OCI-LY3 (cell line): ENCODE measurements at regions not wholly inside any gene's neighbourhood (a gene's known extent, or its start where the extent isn't known, plus 50 kb on each side); places are given as distances from the start of the nearest gene placed in this dataset.

Experiments used
- H2AFZ ChIP-seq: fragments of 200-600, 300-600 bp; shearing (Covaris generic); 2 replicates; pipeline ENCODE4 v1.6.0; 2014; ENCODE audit warnings: antibody characterized with exemption, low read depth, low read length
- H3K27ac ChIP-seq: fragments of 200-600, 300-600 bp; sonication (generic); 2 replicates; pipeline ENCODE4 v1.5.1; 2014; ENCODE audit warnings: mild to moderate bottlenecking, low read length, moderate library complexity, mixed read lengths
- H3K27me3 ChIP-seq: fragments of 200-600, 300-600 bp; sonication (generic); 2 replicates; pipeline ENCODE4 v1.6.1; 2014; ENCODE audit warnings: low read depth, low read length, mixed read lengths
- H3K36me3 ChIP-seq: fragments of 200-600, 300-600 bp; sonication (generic); replicated peaks from 2 replicates; pipeline ENCODE3; 2014; ENCODE audit warnings: low read depth, low read length, mixed read lengths
- H3K4me1 ChIP-seq: fragments of 300-600, 200-600 bp; sonication (generic); 2 replicates; pipeline ENCODE4 v1.6.1; 2014; ENCODE audit warnings: low read length, mixed read lengths
- H3K4me2 ChIP-seq: fragments of 200-600, 300-600 bp; sonication (generic); 2 replicates; pipeline ENCODE4 v1.6.1; 2014; ENCODE audit warnings: low read length, mixed read lengths
- H3K4me3 ChIP-seq: fragments of 300-600, 200-600 bp; sonication (generic); 2 replicates; pipeline ENCODE4 v1.5.1; 2014; ENCODE audit warnings: antibody characterized with exemption, mild to moderate bottlenecking, low read length, moderate library complexity
- H3K79me2 ChIP-seq: fragments of 300-600, 200-600 bp; shearing (Covaris generic); 2 replicates; pipeline ENCODE4 v1.6.1; 2014; ENCODE audit warnings: mild to moderate bottlenecking, low read length, mixed read lengths
- H3K9ac ChIP-seq: fragments of 300-600, 200-600 bp; shearing (Covaris generic); 2 replicates; pipeline ENCODE4 v1.6.0; 2014; ENCODE audit warnings: mild to moderate bottlenecking, low read length, moderate library complexity
- H3K9me3 ChIP-seq: fragments of 200-600, 300-600 bp; shearing (Covaris generic); 2 replicates; pipeline ENCODE4 v1.6.1; 2014; ENCODE audit warnings: low read length, mixed read lengths; ENCODE audit not compliant: insufficient read depth
- H4K20me1 ChIP-seq: fragments of 200-600, 300-600 bp; sonication (generic); 2 replicates; pipeline ENCODE4 v1.6.1; 2016; ENCODE audit warnings: low read length, mixed read lengths; ENCODE audit not compliant: insufficient read depth
- CTCF ChIP-seq: fragments of 200-600, 300-600 bp; sonication (generic); IDR thresholded peaks from 2 replicates; pipeline ENCODE4 v1.5.1; 2014; ENCODE audit warnings: antibody characterized with exemption, low read length, low read depth
- EZH2phosphoT487 ChIP-seq: fragments of 200-600 bp; shearing (Covaris generic); IDR thresholded peaks from 2 replicates; pipeline ENCODE4 v1.6.1; 2018; ENCODE audit warnings: antibody characterized with exemption, mixed run types, low read depth

DNA sequence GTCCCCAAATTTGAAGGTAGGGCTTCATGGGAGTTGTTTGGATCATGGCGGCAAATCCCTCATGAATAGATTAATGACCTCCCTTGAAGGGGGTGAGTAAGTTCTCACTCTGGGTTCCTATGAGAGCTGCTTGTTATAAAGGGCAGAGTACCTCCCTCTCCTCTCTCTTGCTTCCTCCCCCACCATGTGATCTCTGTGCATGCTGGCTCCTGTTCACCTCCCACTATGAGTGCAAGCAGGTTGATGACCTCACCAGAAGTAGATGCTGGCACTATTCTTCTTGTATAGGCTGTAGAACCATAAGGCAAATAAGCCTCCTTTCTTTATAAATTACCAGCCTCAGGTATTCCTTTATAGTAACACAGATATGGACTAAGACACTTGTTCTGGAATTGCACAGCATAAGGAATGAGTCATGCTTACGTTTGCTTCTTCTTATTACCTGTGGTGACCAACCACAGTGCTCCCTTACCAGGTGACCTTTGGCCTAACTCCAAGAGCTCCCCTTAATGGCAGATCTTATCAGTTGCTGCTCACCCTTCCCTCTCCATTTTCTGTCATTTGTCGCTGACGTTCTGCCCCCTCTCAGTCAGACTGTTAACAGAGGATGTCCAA, 559.5 kb upstream of the GCFC2 start:
- Histone ChIP-seq H3K27me3 (no peaks in the 10 kb centered on the region), H3K4me3 (no peak overlapping the region), H3K9ac (no peak overlapping the region), H3K36me3 (no peaks in the 10 kb centered on the region), H4K20me1 (no peaks in the 10 kb centered on the region), H3K9me3 (no peaks in the 10 kb centered on the region), H3K27ac (no peak overlapping the region), H3K4me2 (no peak overlapping the region), H3K4me1 (no peaks in the 10 kb centered on the region), H3K79me2 (no peaks in the 10 kb centered on the region), H2AFZ (no peak overlapping the region)
- TF ChIP-seq EZH2phosphoT487, result no peak
- no peak for TF ChIP-seq CTCF

GRCh38 chr2:76268902-76269620, 558.3 kb upstream of the GCFC2 start:
- no peak overlapping the region for H3K4me3 ChIP-seq
- no peaks in the 10 kb centered on the region for H3K27me3 ChIP-seq
- H3K27ac ChIP-seq, result no peak overlapping the region
- TF ChIP-seq CTCF (no peak), EZH2phosphoT487 (no peak)
- no peak overlapping the region for H3K4me2 ChIP-seq
- H3K36me3 ChIP-seq, result no peaks in the 10 kb centered on the region
- no peaks in the 10 kb centered on the region for H3K4me1 ChIP-seq
- no peak overlapping the region for H3K9ac ChIP-seq
- no peak overlapping the region for H2AFZ ChIP-seq
- H4K20me1 ChIP-seq, result no peaks in the 10 kb centered on the region
- no peaks in the 10 kb centered on the region for H3K79me2 ChIP-seq
- no peaks in the 10 kb centered on the region for H3K9me3 ChIP-seq

- no peaks in the 10 kb centered on the region for H3K9me3 ChIP-seq
- H3K27me3 ChIP-seq, result no peaks in the 10 kb centered on the region
- TF ChIP-seq EZH2phosphoT487 (no peak), CTCF (no peak)
- H3K4me1 ChIP-seq, result no peaks in the 10 kb centered on the region
- no peak overlapping the region for H3K9ac ChIP-seq
- H3K36me3 ChIP-seq, result no peaks in the 10 kb centered on the region
- no peak overlapping the region for H3K4me2 ChIP-seq
- no peaks in the 10 kb centered on the region for H4K20me1 ChIP-seq
- no peak overlapping the region for H2AFZ ChIP-seq
- no peaks in the 10 kb centered on the region for H3K79me2 ChIP-seq
- no peak overlapping the region for H3K4me3 ChIP-seq
- no peak overlapping the region for H3K27ac ChIP-seq
Measured at GRCh38 chr2:76268484-76268883, 557.8 kb upstream of the GCFC2 start.

- H3K9me3 ChIP-seq, result no peaks in the 10 kb centered on the region
- H3K4me1 ChIP-seq, result no peaks in the 10 kb centered on the region
- no peak overlapping the region for H2AFZ ChIP-seq
- no peaks in the 10 kb centered on the region for H3K79me2 ChIP-seq
- no peak for TF ChIP-seq CTCF
- no peak for TF ChIP-seq EZH2phosphoT487
- H3K9ac ChIP-seq, result no peak overlapping the region
- H3K27me3 ChIP-seq, result no peaks in the 10 kb centered on the region
- no peak overlapping the region for H3K27ac ChIP-seq
- H3K4me3 ChIP-seq, result no peak overlapping the region
- no peaks in the 10 kb centered on the region for H4K20me1 ChIP-seq
- no peaks in the 10 kb centered on the region for H3K36me3 ChIP-seq
- no peak overlapping the region for H3K4me2 ChIP-seq
Measured at GRCh38 chr2:76257802-76258201, 547.1 kb upstream of the GCFC2 start.
